ENCODE measurements at regions not wholly inside any gene's neighbourhood (a gene's known extent, or its start where the extent isn't known, plus 50 kb on each side); places are given as distances from the start of the nearest gene placed in this dataset.

DNA sequence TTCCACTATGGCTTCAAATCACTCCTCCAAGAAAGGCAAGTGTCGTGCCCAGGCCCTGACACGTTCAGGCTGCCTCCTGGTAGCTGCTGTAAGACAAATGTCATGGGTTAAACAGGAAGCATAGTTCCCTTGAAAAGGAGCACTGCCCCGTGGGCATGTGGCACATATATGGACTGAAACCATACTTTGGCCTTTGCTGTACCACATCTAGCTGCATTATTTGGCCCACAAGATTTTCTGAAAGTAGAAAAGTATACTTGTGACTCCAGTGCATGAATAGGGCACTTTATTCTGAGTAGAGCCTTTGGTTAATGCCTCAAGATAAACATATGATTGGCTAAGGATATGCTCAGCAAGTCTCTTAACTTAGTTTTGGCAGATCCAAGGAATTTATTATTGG, 218.7 kb upstream of the EGLN3 start:
- no peak for TF ChIP-seq EGR1 (IDR thresholded peaks at IDR 0.05; ENCODE audit: low read depth)
- TF ChIP-seq, protein P1, sequence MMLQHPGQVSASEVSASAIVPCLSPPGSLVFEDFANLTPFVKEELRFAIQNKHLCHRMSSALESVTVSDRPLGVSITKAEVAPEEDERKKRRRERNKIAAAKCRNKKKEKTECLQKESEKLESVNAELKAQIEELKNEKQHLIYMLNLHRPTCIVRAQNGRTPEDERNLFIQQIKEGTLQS (IDR thresholded peaks at IDR 0.05), result no peak
- TF ChIP-seq MAX (IDR thresholded peaks at IDR 0.05), result no peak
- no peak for TF ChIP-seq JUND (IDR thresholded peaks at IDR 0.05)
- no peak for TF ChIP-seq EZH2 (IDR thresholded peaks at IDR 0.05)
- no peak for TF ChIP-seq RAD21 (IDR thresholded peaks at IDR 0.05; ENCODE audit: low read depth)
- no peak for TF ChIP-seq YY1 (IDR thresholded peaks at IDR 0.05; ENCODE audit: extremely low read depth, insufficient replicate concordance, low read depth, low read length)
- TF ChIP-seq FOSL1 (IDR thresholded peaks at IDR 0.05; ENCODE audit: low read depth), result no peak
- no peak for TF ChIP-seq EZH2phosphoT487 (IDR thresholded peaks at IDR 0.05; ENCODE audit: borderline replicate concordance)
- TF ChIP-seq SRF (IDR thresholded peaks at IDR 0.05; ENCODE audit: low read depth), result no peak
- no peak for TF ChIP-seq REST (IDR thresholded peaks at IDR 0.05; ENCODE audit: low read depth)
- no peak for TF ChIP-seq CTCF (IDR thresholded peaks at IDR 0.05 in 2 of 3, conservative IDR thresholded peaks at IDR 0.05 in 1 of 3; ENCODE audit: borderline replicate concordance in 1 of 3, insufficient read depth in 1 of 3, low read depth in 2 of 3, low read length in 2 of 3)
- TF ChIP-seq ZBTB33 (IDR thresholded peaks at IDR 0.05; ENCODE audit: extremely low read depth, insufficient replicate concordance, low read length), result no peak
- TF ChIP-seq SP1 (IDR thresholded peaks at IDR 0.05; ENCODE audit: low read depth), result no peak
- no peak for TF ChIP-seq ELF1 (IDR thresholded peaks at IDR 0.05; ENCODE audit: borderline replicate concordance, low read depth)

More for the DNA sequence above, 218.7 kb upstream of the EGLN3 start:
- intact Hi-C loops (cut with micrococcal nuclease), result no loop called here
- Histone ChIP-seq H3K36me3 (ENCODE audit: control insufficient read depth in 1 of 2, insufficient read depth in 2 of 2, low read length in 2 of 2) (no peaks in the 10 kb centered on the region), H3K9me3 (ENCODE audit: control insufficient read depth in 1 of 2, insufficient read depth in 1 of 2, low read depth in 1 of 2, low read length in 2 of 2) (no peaks in the 10 kb centered on the region), H3K4me1 (ENCODE audit: control insufficient read depth in 1 of 2, insufficient read depth in 2 of 2, low read length in 2 of 2) (no peaks in the 10 kb centered on the region), H3K79me2 (ENCODE audit: insufficient read depth, low read length) (no peaks in the 10 kb centered on the region), H3K27ac (ENCODE audit: low read depth, low read length) (no peak overlapping the region), H3K4me2 (ENCODE audit: low read length) (no peak overlapping the region), H4K20me1 (ENCODE audit: insufficient read depth) (no peaks in the 10 kb centered on the region), H2AFZ (ENCODE audit: low read depth, low read length, poor library complexity, severe bottlenecking) (no peak overlapping the region), H3K9ac (ENCODE audit: low read length) (no peak overlapping the region), H3K27me3 (ENCODE audit: insufficient read depth, low read length) (peaks cover 22% of the 10 kb centered on the region), H3K4me3 (replicated peaks in 1 of 2; ENCODE audit: low read depth in 1 of 2, low read length in 2 of 2) (no peak overlapping the region), H3K9me2 (ENCODE audit: insufficient read depth) (no peaks in the 10 kb centered on the region)
- RAD21 ChIA-PET (ENCODE audit: low non-redundant PET in 1 of 2, low total read pairs in 2 of 2, uncharacterized antibody in 2 of 2, unreplicated experiment in 2 of 2), result no interaction called here
- BruUV-seq (replicated peaks), result no TSS peak
- CTCF ChIA-PET, result no interaction called here
- DNase-seq (ENCODE audit: low read depth, low spot score), result no peak
- no peak for ATAC-seq
- POLR2A ChIA-PET, result no interaction called here

Data from HCT116 (cell line).